Choroid plexus epithelial cell (primary cell): ENCODE measurements at regions not wholly inside any gene's neighbourhood (a gene's known extent, or its start where the extent isn't known, plus 50 kb on each side); places are given as distances from the start of the nearest gene placed in this dataset.

Experiments used
- DNase-seq: peaks from one replicate; pipeline ENCODE4 v3.0.0-alpha.2; 2010; ENCODE audit warnings: low read depth
- H3K4me3 ChIP-seq: 2 replicates; pipeline ENCODE4 v1.5.1; 2011; ENCODE audit warnings: low read depth, mild to moderate bottlenecking, control low read depth, low read length, moderate library complexity
- TF ChIP-seq, protein P1 (sequence below): conservative IDR thresholded peaks from 2 replicates; pipeline ENCODE4 v1.5.1; 2011; ENCODE audit warnings: low read depth, mild to moderate bottlenecking, control low read depth, inconsistent platforms, low read length, moderate library complexity

DNA sequence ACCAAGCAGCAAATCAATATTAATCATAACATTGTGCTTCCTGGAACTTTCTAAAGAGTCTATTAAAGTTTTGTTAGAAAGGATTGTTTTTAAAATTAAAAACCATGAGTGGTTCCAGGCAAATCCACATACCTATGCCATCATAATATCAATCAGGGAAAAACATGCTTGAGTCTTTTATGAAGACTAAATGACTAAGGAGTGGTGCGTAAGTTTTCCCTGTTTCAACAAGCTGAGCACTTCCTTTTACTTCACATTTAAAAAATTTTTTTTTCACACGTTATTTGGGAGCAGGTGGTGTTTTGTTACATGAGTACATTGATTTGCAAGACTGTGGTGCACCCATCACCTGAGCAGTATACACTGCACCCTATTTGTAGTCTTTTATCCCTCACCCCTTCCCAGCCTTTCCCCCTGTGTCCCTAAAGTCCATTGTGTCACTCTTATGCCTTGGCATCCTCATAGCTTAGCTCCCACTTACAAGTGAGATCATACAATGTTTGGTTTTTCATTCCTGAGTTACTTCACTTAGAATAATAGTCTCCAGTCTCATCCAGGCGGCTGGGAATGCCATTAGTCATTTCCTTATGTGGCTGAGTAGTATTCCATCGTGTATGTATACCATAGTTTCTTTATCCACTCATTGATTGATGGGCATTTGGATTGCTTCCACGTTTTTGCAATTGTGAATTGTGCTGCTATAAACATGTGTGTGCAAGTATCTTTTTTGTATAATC is 1190.3 kb upstream of the RAG2 start:
- no peak overlapping the region for H3K4me3 ChIP-seq
- TF ChIP-seq, protein P1, sequence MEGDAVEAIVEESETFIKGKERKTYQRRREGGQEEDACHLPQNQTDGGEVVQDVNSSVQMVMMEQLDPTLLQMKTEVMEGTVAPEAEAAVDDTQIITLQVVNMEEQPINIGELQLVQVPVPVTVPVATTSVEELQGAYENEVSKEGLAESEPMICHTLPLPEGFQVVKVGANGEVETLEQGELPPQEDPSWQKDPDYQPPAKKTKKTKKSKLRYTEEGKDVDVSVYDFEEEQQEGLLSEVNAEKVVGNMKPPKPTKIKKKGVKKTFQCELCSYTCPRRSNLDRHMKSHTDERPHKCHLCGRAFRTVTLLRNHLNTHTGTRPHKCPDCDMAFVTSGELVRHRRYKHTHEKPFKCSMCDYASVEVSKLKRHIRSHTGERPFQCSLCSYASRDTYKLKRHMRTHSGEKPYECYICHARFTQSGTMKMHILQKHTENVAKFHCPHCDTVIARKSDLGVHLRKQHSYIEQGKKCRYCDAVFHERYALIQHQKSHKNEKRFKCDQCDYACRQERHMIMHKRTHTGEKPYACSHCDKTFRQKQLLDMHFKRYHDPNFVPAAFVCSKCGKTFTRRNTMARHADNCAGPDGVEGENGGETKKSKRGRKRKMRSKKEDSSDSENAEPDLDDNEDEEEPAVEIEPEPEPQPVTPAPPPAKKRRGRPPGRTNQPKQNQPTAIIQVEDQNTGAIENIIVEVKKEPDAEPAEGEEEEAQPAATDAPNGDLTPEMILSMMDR: no peak
- DNase-seq: peak; percentile 58

DNA sequence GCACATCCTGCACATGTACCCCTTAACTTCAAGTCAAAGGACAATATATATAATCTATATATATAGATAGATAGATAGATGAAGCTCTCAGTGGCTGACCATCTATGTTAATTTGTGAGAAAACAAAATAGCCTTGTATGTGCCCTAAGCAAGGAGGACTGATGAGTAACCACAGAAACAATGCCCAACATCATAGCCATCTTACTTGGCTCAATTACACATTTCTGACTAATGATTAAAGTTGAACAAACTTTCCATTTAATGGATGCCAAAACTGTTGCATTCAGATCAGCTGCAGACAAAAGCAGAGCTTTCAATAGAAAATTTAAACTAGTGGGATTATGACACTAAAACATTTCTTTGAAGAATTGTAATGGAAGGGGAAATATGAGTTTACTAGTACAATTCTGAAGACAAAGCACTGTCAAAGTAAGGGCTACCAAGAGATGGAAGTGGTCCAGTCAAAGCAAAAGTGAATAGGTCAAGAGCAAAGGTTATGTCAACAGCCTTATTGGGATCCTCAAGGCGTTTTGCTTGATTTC is 1188.2 kb upstream of the RAG2 start:
- H3K4me3 ChIP-seq: no peak overlapping the region
- TF ChIP-seq, protein P1: no peak
- peak; percentile 25 for DNase-seq

DNA sequence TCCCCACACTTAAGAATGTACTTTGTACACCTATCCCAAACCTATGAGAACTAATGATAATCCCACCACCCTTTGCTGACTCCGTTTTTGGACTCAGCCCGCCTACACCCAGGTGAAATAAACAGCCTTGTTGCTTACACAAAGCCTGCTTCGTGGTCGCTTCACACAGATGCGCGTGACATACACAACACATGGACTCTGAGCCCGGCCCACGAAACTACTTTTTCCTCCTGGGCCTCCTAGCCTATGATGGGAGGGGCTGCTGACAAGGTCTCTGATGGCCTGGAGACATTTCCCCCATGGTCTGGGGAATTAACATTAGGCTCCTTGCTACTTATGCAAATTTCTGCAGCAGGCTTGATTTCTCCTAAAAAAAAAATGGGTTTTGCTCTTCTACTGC is 1176.4 kb upstream of the RAG2 start:
- TF ChIP-seq, protein P1: no peak
- no peak for DNase-seq
- no peak overlapping the region for H3K4me3 ChIP-seq

DNA sequence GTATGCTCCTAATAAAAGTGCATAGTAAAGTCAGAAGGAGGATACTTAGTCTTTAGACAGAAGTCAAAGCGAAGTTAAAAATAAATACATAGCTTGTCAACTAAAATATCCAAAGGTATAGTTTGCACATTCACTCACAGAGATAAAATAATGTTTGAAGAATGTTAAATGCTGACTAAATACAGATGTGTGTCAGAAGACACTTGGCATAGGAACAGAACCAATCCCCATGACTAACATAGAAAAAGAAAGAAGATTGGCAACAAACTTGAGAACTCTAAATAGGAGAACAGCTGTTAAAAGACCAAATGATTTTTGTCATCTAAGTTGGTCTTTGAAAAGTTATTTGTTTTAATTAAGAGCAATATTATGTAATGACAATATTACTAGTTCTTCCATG is 1172.1 kb upstream of the RAG2 start:
- TF ChIP-seq, protein P1: no peak
- H3K4me3 ChIP-seq: no peak overlapping the region
- DNase-seq: peak; percentile 4

DNA sequence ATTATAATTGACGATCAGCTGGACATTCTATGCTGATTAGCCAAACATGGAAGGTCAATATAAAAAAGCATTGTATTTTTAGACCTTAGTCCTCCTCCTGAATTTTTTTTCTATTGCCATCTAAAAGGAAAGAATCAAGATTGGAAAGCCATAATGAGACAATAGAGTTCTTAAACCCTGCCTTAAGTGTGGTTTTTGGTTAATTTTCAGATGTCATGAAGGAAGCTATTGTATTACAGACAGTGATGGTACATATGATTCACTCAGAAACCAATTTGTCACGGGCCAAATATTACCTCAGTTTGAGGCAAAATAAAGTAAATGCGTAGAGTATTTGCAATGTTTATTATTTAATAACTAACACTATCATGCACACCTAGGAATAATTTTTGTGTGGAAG is 1164.0 kb upstream of the RAG2 start:
- H3K4me3 ChIP-seq: no peak overlapping the region
- DNase-seq: no peak
- TF ChIP-seq, protein P1: no peak

DNA sequence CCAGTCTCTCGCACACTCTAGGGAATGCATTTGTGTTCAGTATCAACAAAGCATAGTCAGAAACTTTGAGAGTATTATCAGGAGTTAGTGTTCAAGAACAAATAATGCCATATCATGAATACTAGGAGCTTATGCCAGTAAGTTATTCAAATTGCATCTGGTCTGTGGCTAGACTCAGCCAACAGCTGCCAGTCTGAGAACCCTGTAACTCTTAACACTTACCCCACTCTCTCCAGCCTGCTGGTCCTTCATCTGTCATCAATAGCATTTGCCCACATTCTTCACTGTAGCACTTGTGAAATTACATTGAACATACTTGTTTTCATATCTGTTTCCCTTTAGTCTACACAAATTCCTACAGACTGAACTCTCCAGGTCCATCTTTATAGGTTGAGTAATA is 1157.5 kb upstream of the RAG2 start:
- no peak for DNase-seq
- no peak overlapping the region for H3K4me3 ChIP-seq
- TF ChIP-seq, protein P1: no peak

DNA sequence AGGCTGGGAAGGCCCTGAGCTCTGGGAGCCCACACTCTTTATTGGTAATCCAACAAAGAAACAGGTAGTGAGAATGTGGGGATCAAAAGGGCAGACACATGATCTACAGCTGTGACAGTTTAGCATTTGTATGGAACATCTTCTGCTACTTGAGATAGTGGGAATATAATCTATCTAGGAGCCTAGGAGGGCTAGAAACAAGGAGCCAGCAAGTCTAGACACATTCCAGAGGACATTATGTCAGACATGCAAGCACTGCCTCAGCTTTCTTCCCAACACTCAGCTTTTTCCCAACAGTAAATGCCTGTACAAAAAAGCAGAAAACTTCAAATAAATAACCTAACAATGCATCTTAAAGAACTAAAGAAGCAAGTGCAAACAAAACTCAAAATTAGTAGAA is 1150.6 kb upstream of the RAG2 start:
- DNase-seq: no peak
- no peak overlapping the region for H3K4me3 ChIP-seq
- TF ChIP-seq, protein P1: no peak
